ENCODE measurements at regions not wholly inside any gene's neighbourhood (a gene's known extent, or its start where the extent isn't known, plus 50 kb on each side); places are given as distances from the start of the nearest gene placed in this dataset.

DNA sequence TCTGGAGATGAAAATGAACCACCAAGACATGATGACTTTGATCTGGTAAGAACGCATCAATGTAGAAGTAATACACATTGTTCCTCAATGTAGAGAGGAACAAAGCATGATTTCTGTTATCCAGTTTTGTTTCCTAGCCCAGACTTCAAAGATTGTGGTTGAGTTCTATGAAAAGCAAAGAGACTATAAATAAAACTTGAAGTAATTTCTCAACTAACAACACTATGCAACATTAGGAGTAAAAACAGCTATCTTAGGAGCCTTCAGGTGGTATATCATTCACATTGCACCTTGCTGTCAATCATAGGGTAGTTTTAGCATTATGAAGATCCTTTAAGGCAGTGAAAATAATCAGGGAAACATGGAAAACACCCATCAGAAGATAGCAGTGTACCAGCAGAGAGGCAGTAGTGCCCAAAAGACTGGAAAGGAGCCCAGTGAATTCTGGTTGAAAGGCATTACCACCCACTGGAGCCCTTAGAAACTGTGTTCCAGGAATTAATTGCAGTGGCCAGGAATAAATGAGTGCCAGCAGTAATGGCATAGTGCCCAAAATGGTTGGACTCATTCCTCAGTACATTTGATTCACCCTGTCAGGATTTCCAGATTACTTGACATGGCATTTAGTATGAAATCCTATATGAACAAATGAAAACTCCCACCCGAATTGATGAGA is 300.7 kb upstream of the CXXC4 start:
- DNase-seq (ENCODE audit: low read depth in 2 of 2): no peak

DNA sequence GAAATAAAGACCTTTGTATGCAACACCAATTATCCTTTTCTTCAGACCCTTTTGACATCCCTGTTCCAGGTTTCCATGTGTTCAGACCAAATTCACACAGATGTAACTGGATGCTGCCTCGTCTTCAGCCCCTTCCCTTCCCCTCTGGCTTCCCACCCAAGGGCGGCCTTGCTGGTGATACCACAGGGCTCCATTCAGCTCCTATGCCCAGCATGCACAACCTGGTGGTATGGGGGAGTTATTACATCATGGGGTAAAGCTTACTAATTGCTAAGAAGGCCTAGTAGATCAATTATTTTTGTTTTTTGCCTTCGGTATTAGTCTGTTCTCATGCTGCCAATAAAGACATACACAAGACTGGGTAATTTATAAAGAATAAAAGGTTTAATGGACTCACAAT is 317.0 kb upstream of the CXXC4 start:
- DNase-seq (ENCODE audit: low read depth in 2 of 2): no peak

GRCh38 chr4:104815665-104816064 is 321.0 kb upstream of the CXXC4 start:
- no peak for DNase-seq (ENCODE audit: low read depth in 2 of 2)

DNA sequence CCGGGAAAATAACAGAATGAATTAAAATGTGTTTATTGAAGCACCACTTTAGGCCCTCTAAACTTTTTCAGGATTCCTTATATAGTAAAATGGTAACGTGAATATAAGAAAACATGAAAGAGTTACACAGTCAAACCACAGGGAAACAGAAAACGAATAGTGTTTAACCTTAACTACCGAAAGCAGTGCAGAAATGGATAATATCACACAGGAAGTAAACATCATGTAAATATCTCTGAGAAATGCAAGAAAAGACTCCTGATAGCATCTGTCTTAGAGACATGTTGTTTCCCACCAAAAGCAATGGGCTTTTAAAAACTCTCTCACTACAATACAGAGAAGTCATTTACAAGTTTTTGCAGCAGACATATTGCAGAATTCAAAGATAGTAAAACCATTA is 323.9 kb upstream of the CXXC4 start:
- DNase-seq (ENCODE audit: low read depth in 2 of 2): no peak

GRCh38 chr4:104826171-104826570 is 320.5 kb upstream of the TET2 start:
- no peak for DNase-seq (ENCODE audit: low read depth in 2 of 2)

DNA sequence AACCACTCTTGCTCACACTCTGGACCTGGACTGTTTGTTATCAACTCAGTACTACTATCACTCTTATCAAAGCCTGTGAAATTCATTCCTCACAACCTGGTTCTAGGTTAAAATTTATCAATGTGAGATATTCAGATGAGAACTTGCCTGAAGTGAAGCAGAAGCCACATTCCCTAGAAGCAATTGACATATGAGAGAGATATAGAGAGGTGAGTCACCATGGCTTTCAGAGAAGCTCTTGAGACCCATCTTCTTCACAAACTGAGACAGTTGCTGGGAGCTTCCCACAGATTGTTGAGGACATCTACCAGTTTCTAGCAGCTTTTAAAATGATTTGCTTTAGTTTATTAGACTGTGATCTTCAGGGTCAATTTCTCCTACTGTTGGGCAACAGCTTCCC is 316.9 kb upstream of the TET2 start:
- no peak for DNase-seq (ENCODE audit: low read depth in 2 of 2)

GRCh38 chr4:104848597-104849225 is 298.0 kb upstream of the TET2 start:
- DNase-seq (ENCODE audit: low read depth in 2 of 2): no peak

DNA sequence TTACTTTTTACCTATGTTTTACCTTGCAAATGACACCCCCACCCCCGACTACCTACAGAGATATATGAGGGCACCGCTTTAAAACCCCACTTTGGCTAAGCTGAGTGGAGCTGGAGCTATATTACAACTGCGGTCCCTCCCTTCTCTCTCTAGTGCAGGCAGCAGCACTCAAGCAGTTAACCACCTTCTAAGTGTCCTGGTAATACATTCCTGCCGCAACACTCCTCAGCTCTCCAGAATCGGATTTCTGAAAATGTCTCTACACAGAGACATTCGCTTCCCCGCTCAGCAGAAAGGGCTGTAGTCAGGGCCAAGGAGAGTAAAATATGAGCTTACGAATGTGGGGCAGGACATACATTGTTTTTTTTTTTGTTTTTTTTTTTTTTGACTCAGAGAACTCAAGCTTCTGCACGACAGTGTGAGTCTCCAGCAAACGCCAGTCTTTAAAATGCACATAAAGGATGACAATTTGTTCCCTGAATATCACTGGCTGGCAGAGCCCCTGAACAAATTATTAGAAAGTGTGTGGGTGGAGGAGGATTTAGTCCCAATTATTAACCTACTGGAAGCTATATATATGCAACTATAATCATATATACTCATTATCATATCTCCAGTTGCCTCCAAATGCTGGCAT is 287.0 kb upstream of the TET2 start:
- no peak for DNase-seq (ENCODE audit: low read depth in 2 of 2)

- DNase-seq (ENCODE audit: low read depth in 2 of 2): peak; percentile 6 to 29
Measured at GRCh38 chr4:104860238-104861123, 286.2 kb upstream of the TET2 start.

- DNase-seq (ENCODE audit: low read depth in 2 of 2): no peak
Measured at GRCh38 chr4:104866809-104867208, 279.9 kb upstream of the TET2 start.

DNA sequence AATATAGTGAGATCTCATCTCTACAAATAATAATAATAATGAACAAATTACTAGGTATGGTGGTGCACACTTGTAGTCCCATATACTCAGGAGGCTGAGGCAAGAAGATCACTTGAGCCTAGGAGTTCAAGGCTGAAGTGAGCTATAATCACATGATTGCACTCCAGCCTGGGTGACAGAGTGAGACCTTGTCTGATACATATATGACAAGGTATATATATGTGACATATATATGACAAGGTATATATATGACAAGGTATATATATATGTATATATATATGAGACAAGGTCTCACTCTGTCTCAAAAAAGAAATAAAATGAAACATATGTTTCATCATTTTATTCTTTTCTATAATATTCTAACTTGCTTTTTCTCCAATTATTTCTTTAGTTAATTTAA is 278.1 kb upstream of the TET2 start:
- DNase-seq (ENCODE audit: low read depth in 2 of 2): no peak

- DNase-seq (ENCODE audit: low read depth in 2 of 2): no peak
Measured at GRCh38 chr4:104868958-104869357, 277.7 kb upstream of the TET2 start.

DNA sequence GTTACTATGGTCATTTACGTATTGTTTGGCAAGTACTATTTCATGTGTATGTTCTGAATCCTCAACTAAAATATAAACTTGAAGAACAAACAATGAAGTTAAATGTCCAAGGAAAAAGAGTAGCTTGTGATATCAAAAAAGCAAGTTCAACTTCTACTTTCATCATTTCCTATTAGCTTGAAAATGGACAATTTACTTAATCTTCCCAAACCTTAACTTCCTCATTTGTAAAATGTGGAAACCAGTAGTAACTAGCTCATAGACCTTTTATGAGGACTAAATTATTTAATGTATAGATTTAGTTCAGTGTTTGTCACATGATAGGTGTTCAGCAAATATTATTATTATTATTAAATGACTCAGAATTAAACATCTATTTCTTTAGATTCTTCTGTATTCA is 276.8 kb upstream of the TET2 start:
- DNase-seq (ENCODE audit: low read depth in 2 of 2): no peak

- no peak for DNase-seq (ENCODE audit: low read depth in 2 of 2)
Measured at GRCh38 chr4:104870495-104871233, 276.0 kb upstream of the TET2 start.

DNA sequence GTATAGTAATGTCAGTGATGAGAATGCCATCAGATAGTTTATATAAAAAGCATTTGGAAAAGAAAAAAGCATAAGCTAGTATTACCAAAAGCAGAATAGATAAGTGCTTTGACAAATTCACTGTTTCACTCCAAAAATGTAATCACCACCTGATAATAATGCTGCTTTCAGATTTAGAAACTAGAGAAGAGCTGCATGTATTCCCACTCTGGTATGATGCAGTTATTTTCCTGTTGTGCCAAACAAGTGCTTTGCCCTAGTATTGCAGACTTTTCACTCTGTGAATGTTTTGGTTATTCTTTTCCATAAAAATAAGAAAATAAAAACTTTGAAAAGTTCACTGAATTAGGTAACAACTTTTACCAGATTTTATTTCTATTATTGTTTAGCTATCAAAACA is 267.7 kb upstream of the TET2 start:
- DNase-seq (ENCODE audit: low read depth in 2 of 2): no peak

- no peak for DNase-seq (ENCODE audit: low read depth in 2 of 2)
Measured at GRCh38 chr4:104879367-104879766, 267.3 kb upstream of the TET2 start.

DNA sequence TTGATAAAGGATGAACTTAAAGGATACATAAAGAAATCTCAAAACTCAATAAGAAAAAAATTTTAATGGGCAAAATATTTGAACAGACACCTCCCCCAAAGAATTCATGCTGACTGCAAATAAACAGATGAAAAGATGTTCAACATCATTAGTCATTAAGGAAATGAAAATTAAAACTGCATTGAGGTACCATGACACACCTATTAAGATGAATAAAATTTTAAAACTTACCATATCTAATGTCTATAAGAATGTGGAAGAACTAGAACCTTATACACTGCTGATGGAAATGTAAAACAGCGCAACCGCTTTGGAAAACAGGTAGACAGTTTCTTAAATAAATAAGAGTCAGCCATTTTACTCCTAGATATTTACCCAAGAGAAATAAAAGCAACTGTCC is 266.8 kb upstream of the TET2 start:
- DNase-seq (ENCODE audit: low read depth in 2 of 2): no peak

DNA sequence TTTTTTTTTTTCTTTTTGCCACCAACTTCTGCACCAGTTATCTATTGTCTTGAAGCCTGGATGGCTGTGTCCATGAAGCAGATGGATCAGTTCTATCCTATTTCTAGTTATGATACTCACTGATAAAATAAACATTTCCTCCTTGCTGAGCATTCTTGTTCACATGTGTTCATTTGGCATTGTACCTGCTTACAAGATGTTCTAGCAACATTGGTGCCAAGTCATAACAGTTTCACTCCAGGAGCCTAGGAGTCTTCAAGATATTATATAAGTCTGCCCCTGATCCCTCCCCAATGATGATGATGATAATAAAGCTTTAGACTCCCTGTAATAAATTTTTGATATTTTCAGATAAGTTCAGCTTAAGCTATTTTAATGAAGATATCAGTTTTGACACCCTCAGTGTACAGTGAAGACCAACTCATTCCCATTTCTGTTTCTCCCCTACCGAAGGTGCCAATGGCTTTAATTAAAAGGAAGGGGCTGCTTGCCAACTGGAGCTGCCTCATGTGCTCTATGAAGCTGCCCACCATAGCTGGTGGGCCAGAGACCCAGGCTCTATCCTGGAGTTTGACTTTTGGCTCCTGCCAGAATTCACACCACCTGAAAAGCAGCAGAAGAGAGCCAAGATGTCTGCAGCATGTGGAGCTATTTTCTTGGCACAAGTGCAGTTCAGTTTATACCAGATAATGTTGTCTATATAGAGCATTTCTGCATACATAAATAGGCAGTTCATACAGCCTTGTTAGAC is 265.4 kb upstream of the TET2 start:
- no peak for DNase-seq (ENCODE audit: low read depth in 2 of 2)

- no peak for DNase-seq (ENCODE audit: low read depth in 2 of 2)
Measured at GRCh38 chr4:104890598-104891275, 255.9 kb upstream of the TET2 start.
